SH-SY5Y (cell line): ENCODE measurements at regions not wholly inside any gene's neighbourhood (a gene's known extent, or its start where the extent isn't known, plus 50 kb on each side); places are given as distances from the start of the nearest gene placed in this dataset.

Experiments used
- GATA2 ChIP-seq: IDR thresholded peaks from 2 replicates; pipeline ENCODE4 v1.6.1; 2011; ENCODE audit warnings: mild to moderate bottlenecking, low read depth, low read length
- GATA3 ChIP-seq: IDR thresholded peaks from 2 replicates; pipeline ENCODE4 v1.6.1; 2011; ENCODE audit warnings: low read depth, mild to moderate bottlenecking, low read length, moderate library complexity

- TF ChIP-seq GATA2 (no peak), GATA3 (no peak)
These were observed 69.7 kb upstream of the WNT4 start for GRCh38 chr1:22212400-22213233.
